SKM-1 (cell line): ENCODE measurements at regions not wholly inside any gene's neighbourhood (a gene's known extent, or its start where the extent isn't known, plus 50 kb on each side); places are given as distances from the start of the nearest gene placed in this dataset.

ENCODE experiments used
- DNase-seq: peaks from one replicate; lab custom pipeline; 2025; ENCODE audit not compliant: unreplicated experiment; lab: John Stamatoyannopoulos, UW

- DNase-seq: no peak
Measured at GRCh38 chr6:131382631-131383030, 190.4 kb upstream of the ARG1 start.

GRCh38 chr6:131383421-131384411 is 189.3 kb upstream of the ARG1 start:
- DNase-seq: no peak

GRCh38 chr6:131387562-131388447 is 185.2 kb upstream of the ARG1 start:
- DNase-seq: no peak

- no peak for DNase-seq
Measured at GRCh38 chr6:131390322-131390721, 182.7 kb upstream of the ARG1 start.

GRCh38 chr6:131391116-131391515 is 181.9 kb upstream of the ARG1 start:
- no peak for DNase-seq

GRCh38 chr6:131393433-131393832 is 179.6 kb upstream of the ARG1 start:
- DNase-seq: no peak

GRCh38 chr6:131394768-131395432 is 178.1 kb upstream of the ARG1 start:
- no peak for DNase-seq

- no peak for DNase-seq
Measured at GRCh38 chr6:131398176-131398575, 174.8 kb upstream of the ARG1 start.

- no peak for DNase-seq
Measured at GRCh38 chr6:131399433-131399832, 173.6 kb upstream of the ARG1 start.

GRCh38 chr6:131400054-131400778 is 172.8 kb upstream of the ARG1 start:
- DNase-seq: no peak

- no peak for DNase-seq
Measured at GRCh38 chr6:131400779-131401496, 172.1 kb upstream of the ARG1 start.

- no peak for DNase-seq
Measured at GRCh38 chr6:131408811-131409210, 164.2 kb upstream of the ARG1 start.

- DNase-seq: no peak
Measured at GRCh38 chr6:131410785-131411184, 162.2 kb upstream of the ARG1 start.

GRCh38 chr6:131412960-131413830 is 159.8 kb upstream of the ARG1 start:
- no peak for DNase-seq

GRCh38 chr6:131413831-131414191 is 159.2 kb upstream of the ARG1 start:
- DNase-seq: no peak

GRCh38 chr6:131414956-131415355 is 158.1 kb upstream of the ARG1 start:
- no peak for DNase-seq

GRCh38 chr6:131418441-131418840 is 154.6 kb upstream of the ARG1 start:
- DNase-seq: no peak

- no peak for DNase-seq
Measured at GRCh38 chr6:131419702-131420101, 153.3 kb upstream of the ARG1 start.

GRCh38 chr6:131424016-131424415 is 149.0 kb upstream of the ARG1 start:
- no peak for DNase-seq
